BE2C (cell line): ENCODE measurements at regions not wholly inside any gene's neighbourhood (a gene's known extent, or its start where the extent isn't known, plus 50 kb on each side); places are given as distances from the start of the nearest gene placed in this dataset.

Source experiments
- DNase-seq: peaks from one replicate; pipeline ENCODE4 v3.0.0-alpha.2; 2020
- H3K27me3 ChIP-seq: fragments of 250-450 bp; sonication (Bioruptor Pico); 2 replicates; pipeline ENCODE4 v1.5.1; 2020; ENCODE audit warnings: mild to moderate bottlenecking
- H3K36me3 ChIP-seq: fragments of 250-450 bp; sonication (Bioruptor Pico); 2 replicates; pipeline ENCODE4 v1.5.1; 2020; ENCODE audit warnings: mild to moderate bottlenecking
- H3K4me1 ChIP-seq: fragments of 250-450 bp; sonication (Bioruptor Pico); 2 replicates; pipeline ENCODE4 v1.5.1; 2020
- H3K4me3 ChIP-seq: 2 replicates; pipeline ENCODE4 v1.5.1; 2011; ENCODE audit warnings: low read depth, low read length
- H3K9me3 ChIP-seq: fragments of 250-450 bp; sonication (Bioruptor Pico); 2 replicates; pipeline ENCODE4 v1.5.1; 2020
- CTCF ChIP-seq: IDR thresholded peaks from 2 replicates; pipeline ENCODE4 v1.5.1; 2012; ENCODE audit warnings: mild to moderate bottlenecking, low read depth, low read length

GRCh38 chrX:3550871-3551270, 162.6 kb downstream of the PRKX start:
- H3K4me3 ChIP-seq: no peak overlapping the region
- TF ChIP-seq CTCF: no peak
- DNase-seq: no peak

GRCh38 chrX:3550160-3550751, 163.2 kb downstream of the PRKX start:
- no peak for DNase-seq

More at GRCh38 chrX:3550871-3551270, 162.6 kb downstream of the PRKX start:
- no peaks in the 10 kb centered on the region for H3K27me3 ChIP-seq
- H3K36me3 ChIP-seq: no peaks in the 10 kb centered on the region
- no peaks in the 10 kb centered on the region for H3K4me1 ChIP-seq
- H3K9me3 ChIP-seq: no peaks in the 10 kb centered on the region

GRCh38 chrX:3549411-3549911, 164.0 kb downstream of the PRKX start:
- peak; percentile 5 for DNase-seq
- no peaks in the 10 kb centered on the region for H3K4me1 ChIP-seq
- no peaks in the 10 kb centered on the region for H3K36me3 ChIP-seq
- no peak overlapping the region for H3K4me3 ChIP-seq
- no peak for TF ChIP-seq CTCF
- H3K27me3 ChIP-seq: no peaks in the 10 kb centered on the region
- H3K9me3 ChIP-seq: no peaks in the 10 kb centered on the region

More at GRCh38 chrX:3550160-3550751, 163.2 kb downstream of the PRKX start:
- H3K4me3 ChIP-seq: no peak overlapping the region
- H3K4me1 ChIP-seq: no peaks in the 10 kb centered on the region
- no peaks in the 10 kb centered on the region for H3K36me3 ChIP-seq
- TF ChIP-seq CTCF: no peak
- no peaks in the 10 kb centered on the region for H3K27me3 ChIP-seq
- H3K9me3 ChIP-seq: no peaks in the 10 kb centered on the region

GRCh38 chrX:3548765-3549391, 164.6 kb downstream of the PRKX start:
- Histone ChIP-seq H3K27me3 (no peaks in the 10 kb centered on the region), H3K4me3 (no peak overlapping the region), H3K9me3 (no peaks in the 10 kb centered on the region), H3K36me3 (no peaks in the 10 kb centered on the region), H3K4me1 (no peaks in the 10 kb centered on the region)
- TF ChIP-seq CTCF: no peak
- DNase-seq: no peak

- TF ChIP-seq CTCF: no peak
- Histone ChIP-seq H3K9me3 (no peaks in the 10 kb centered on the region), H3K36me3 (no peaks in the 10 kb centered on the region), H3K27me3 (no peaks in the 10 kb centered on the region), H3K4me3 (no peak overlapping the region), H3K4me1 (no peaks in the 10 kb centered on the region)
- no peak for DNase-seq
Measured at GRCh38 chrX:3545901-3546300, 167.5 kb downstream of the PRKX start.

GRCh38 chrX:3541336-3541735, 172.1 kb downstream of the PRKX start:
- no peak for TF ChIP-seq CTCF
- H3K9me3 ChIP-seq: no peaks in the 10 kb centered on the region
- H3K36me3 ChIP-seq: no peaks in the 10 kb centered on the region
- DNase-seq: no peak
- H3K27me3 ChIP-seq: no peaks in the 10 kb centered on the region
- no peak overlapping the region for H3K4me3 ChIP-seq
- no peaks in the 10 kb centered on the region for H3K4me1 ChIP-seq
